ENCODE measurements at regions not wholly inside any gene's neighbourhood (a gene's known extent, or its start where the extent isn't known, plus 50 kb on each side); places are given as distances from the start of the nearest gene placed in this dataset.

DNA sequence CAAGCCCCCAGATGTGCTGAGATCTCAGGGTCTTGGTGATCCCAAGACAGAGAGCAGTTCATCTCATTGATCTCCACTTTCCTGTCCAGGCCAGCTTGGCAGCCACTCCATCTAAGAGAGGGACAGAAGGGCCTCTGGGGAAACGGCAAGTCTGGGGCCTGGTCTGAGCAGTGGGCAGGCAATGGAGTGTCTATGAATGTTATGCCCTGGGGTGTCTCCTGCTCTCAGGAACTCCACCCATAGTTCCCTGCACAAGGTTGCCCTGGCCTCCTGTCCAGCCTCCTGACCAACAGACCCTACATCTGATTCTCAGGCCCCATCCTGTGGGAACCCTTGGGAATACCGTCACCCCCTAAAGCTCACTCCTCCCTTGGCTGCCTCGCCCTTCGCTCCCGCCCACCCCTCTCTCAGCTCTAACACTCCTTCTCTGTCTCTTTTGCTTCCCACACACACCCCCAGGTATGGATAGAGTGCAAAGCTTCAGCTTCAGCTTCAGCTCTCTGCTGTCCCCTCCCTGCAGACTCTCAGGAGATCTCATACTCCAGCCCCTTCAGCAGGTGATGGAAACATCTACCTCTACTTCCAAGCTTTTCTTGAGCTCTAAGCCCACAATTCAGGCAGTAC lies 83.0 kb downstream of the HIF1AN start:
- no peak for TF ChIP-seq CTCF (IDR thresholded peaks at IDR 0.05; ENCODE audit: borderline replicate concordance, control extremely low read depth, extremely low read depth, insufficient read depth, missing control alignments)
- in situ Hi-C loops (cut with MboI; ENCODE audit: low sequenced_read_pairs, unreplicated experiment), result no loop called here
- DNase-seq (ENCODE audit: low spot score), result no peak

- DNase-seq (ENCODE audit: low spot score), result no peak
- in situ Hi-C loops (cut with MboI; ENCODE audit: low sequenced_read_pairs, unreplicated experiment), result no loop called here
- no peak for TF ChIP-seq CTCF (IDR thresholded peaks at IDR 0.05; ENCODE audit: borderline replicate concordance, control extremely low read depth, extremely low read depth, insufficient read depth, missing control alignments)
Measured at GRCh38 chr10:100620087-100620835, 84.5 kb downstream of the HIF1AN start.

GRCh38 chr10:100621360-100622205 lies 85.8 kb downstream of the HIF1AN start:
- in situ Hi-C loops (cut with MboI; ENCODE audit: low sequenced_read_pairs, unreplicated experiment), result no loop called here
- no peak for DNase-seq (ENCODE audit: low spot score)
- no peak for TF ChIP-seq CTCF (IDR thresholded peaks at IDR 0.05; ENCODE audit: borderline replicate concordance, control extremely low read depth, extremely low read depth, insufficient read depth, missing control alignments)

GRCh38 chr10:100622946-100623345 lies 87.2 kb downstream of the HIF1AN start:
- no peak for DNase-seq (ENCODE audit: low spot score)
- no peak for TF ChIP-seq CTCF (IDR thresholded peaks at IDR 0.05; ENCODE audit: borderline replicate concordance, control extremely low read depth, extremely low read depth, insufficient read depth, missing control alignments)
- in situ Hi-C loops (cut with MboI; ENCODE audit: low sequenced_read_pairs, unreplicated experiment), result no loop called here

DNA sequence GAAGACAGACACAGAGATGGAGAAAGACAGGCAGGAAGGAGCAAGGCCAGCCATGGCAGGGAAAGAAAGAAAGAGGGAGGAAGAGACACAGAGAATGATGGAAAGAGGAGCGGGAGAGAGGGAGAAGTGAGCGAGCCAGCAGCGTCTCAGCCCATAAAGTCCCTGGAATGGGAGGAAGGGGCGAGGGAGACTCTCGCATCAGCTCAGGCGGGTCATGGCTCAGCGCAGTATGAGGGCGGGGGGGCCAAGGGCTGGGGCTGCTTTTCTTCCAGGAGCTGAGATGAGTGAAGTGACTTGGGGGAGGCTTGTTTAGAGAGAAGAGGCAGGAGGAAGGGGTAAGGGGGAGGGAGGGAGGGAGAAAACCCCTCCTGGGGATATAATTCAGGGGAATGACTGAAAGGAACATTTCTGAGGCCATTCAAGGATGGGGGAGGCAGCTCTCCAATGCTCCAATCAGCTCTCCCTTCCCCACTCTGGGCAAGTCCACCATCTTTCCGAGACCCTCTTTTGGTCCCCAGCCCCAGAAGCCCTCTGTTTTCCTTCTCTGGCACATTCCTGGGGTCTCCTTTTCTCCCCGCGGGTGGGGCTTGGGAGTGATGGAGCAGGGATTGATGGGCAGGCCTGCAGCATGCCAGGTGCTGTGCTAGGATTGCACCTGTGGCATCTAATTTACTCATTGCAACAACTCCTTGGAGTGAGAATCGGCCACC lies 87.9 kb downstream of the HIF1AN start:
- DNase-seq (ENCODE audit: low spot score), result no peak
- no peak for TF ChIP-seq CTCF (IDR thresholded peaks at IDR 0.05; ENCODE audit: borderline replicate concordance, control extremely low read depth, extremely low read depth, insufficient read depth, missing control alignments)
- in situ Hi-C loops (cut with MboI; ENCODE audit: low sequenced_read_pairs, unreplicated experiment), result no loop called here

DNA sequence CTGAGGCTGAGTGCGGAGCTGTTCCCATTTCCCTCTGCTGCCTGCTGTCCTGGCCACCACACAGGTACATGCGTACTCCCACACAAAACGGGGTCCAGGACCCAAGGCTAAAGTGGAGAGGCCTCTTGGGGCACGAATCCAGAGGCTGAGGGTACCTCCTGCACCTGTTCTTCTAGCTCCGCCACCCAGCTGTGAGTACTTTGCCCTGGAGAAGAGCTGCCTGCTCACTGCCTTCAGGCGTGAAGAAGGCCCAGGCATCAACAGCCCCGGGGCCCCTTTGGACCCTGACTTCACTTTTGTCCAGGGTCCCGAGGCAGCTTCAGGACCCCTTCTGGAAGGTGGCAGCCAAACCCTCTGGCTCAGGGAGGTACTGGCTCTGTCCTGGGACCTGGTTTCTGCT lies 88.6 kb downstream of the HIF1AN start:
- no peak for TF ChIP-seq CTCF (IDR thresholded peaks at IDR 0.05; ENCODE audit: borderline replicate concordance, control extremely low read depth, extremely low read depth, insufficient read depth, missing control alignments)
- DNase-seq (ENCODE audit: low spot score), result no peak
- in situ Hi-C loops (cut with MboI; ENCODE audit: low sequenced_read_pairs, unreplicated experiment), result no loop called here
